ENCODE measurements at regions not wholly inside any gene's neighbourhood (a gene's known extent, or its start where the extent isn't known, plus 50 kb on each side); places are given as distances from the start of the nearest gene placed in this dataset.

GRCh38 chr2:22517141-22517540, 867.8 kb upstream of the KLHL29 start:
- Mint-ChIP-seq H3K9me3 (0 out of 2 replicates have a peak, but pooled peaks cover 6% of the 10 kb centered on the region), H3K4me1 (peaks cover 16% of the 10 kb centered on the region), H3K4me3 (no peak overlapping the region), H3K27ac (no peak overlapping the region), H3K27me3 (ENCODE audit: low read depth) (no peaks in the 10 kb centered on the region), H3K36me3 (no peaks in the 10 kb centered on the region)
- CTCF ChIA-PET: no interaction called here
- TF ChIP-seq ZNF317 (CRISPR knock-in tag; IDR thresholded peaks at IDR 0.05; ENCODE audit: borderline replicate concordance, low read depth): no peak
- TF ChIP-seq ZBTB21 (CRISPR knock-in tag; IDR thresholded peaks at IDR 0.05; ENCODE audit: borderline replicate concordance): no peak
- TF ChIP-seq, protein P1, sequence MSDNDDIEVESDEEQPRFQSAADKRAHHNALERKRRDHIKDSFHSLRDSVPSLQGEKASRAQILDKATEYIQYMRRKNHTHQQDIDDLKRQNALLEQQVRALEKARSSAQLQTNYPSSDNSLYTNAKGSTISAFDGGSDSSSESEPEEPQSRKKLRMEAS (CRISPR knock-in tag; IDR thresholded peaks at IDR 0.05): no peak
- TF ChIP-seq USF2 (CRISPR knock-in tag; IDR thresholded peaks at IDR 0.05): no peak
- ATAC-seq: no peak
- POLR2A ChIA-PET: no interaction called here
- DNase-seq (ENCODE audit: low spot score): no peak

- CTCF ChIA-PET: interaction anchor here (0.6 kb wide), 1 partner anchor 169 kb away, joined by 3 read pairs; no protein-coding TSS in a partner anchor
- no peak for ATAC-seq
- no peaks in the 10 kb centered on the region for H3K36me3 Mint-ChIP-seq
Observed at GRCh38 chr2:22518641-22519040, 866.3 kb upstream of the KLHL29 start.

More at GRCh38 chr2:22518641-22519040, 866.3 kb upstream of the KLHL29 start:
- DNase-seq (ENCODE audit: low spot score): no peak
- Mint-ChIP-seq H3K27me3 (ENCODE audit: low read depth) (no peaks in the 10 kb centered on the region), H3K9me3 (0 out of 2 replicates have a peak, but pooled peaks cover 8% of the 10 kb centered on the region), H3K4me1 (peaks cover 17% of the 10 kb centered on the region), H3K4me3 (no peak overlapping the region), H3K27ac (no peak overlapping the region)
- no peak for TF ChIP-seq JUN (CRISPR knock-in tag; IDR thresholded peaks at IDR 0.05)
- no peak for TF ChIP-seq HMGA2 (CRISPR knock-in tag; IDR thresholded peaks at IDR 0.05)
- TF ChIP-seq ZNF263 (CRISPR knock-in tag; IDR thresholded peaks at IDR 0.05; ENCODE audit: low read depth): no peak
- TF ChIP-seq ESRRA (CRISPR knock-in tag; IDR thresholded peaks at IDR 0.05; ENCODE audit: borderline replicate concordance): no peak
- no peak for TF ChIP-seq SMAD4 (CRISPR knock-in tag; IDR thresholded peaks at IDR 0.05)
- no peak for TF ChIP-seq EMX1 (CRISPR knock-in tag; IDR thresholded peaks at IDR 0.05)
- no peak for TF ChIP-seq E2F4 (CRISPR knock-in tag; IDR thresholded peaks at IDR 0.05; ENCODE audit: borderline replicate concordance, low read depth)
- TF ChIP-seq ETV6 (CRISPR knock-in tag; IDR thresholded peaks at IDR 0.05): no peak
- no peak for TF ChIP-seq ATF3 (CRISPR knock-in tag; conservative IDR thresholded peaks at IDR 0.05)
- TF ChIP-seq FOXJ3 (CRISPR knock-in tag; IDR thresholded peaks at IDR 0.05; ENCODE audit: borderline replicate concordance): no peak
- TF ChIP-seq ERG (CRISPR knock-in tag; IDR thresholded peaks at IDR 0.05): no peak
- TF ChIP-seq NFYB (CRISPR knock-in tag; conservative IDR thresholded peaks at IDR 0.05; ENCODE audit: low read depth): no peak
- TF ChIP-seq, protein P2, sequence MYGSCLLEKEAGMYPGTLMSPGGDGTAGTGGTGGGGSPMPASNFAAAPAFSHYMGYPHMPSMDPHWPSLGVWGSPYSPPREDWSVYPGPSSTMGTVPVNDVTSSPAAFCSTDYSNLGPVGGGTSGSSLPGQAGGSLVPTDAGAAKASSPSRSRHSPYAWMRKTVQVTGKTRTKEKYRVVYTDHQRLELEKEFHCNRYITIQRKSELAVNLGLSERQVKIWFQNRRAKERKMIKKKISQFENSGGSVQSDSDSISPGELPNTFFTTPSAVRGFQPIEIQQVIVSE (CRISPR knock-in tag; IDR thresholded peaks at IDR 0.05; ENCODE audit: borderline replicate concordance): no peak
- TF ChIP-seq, protein P3, sequence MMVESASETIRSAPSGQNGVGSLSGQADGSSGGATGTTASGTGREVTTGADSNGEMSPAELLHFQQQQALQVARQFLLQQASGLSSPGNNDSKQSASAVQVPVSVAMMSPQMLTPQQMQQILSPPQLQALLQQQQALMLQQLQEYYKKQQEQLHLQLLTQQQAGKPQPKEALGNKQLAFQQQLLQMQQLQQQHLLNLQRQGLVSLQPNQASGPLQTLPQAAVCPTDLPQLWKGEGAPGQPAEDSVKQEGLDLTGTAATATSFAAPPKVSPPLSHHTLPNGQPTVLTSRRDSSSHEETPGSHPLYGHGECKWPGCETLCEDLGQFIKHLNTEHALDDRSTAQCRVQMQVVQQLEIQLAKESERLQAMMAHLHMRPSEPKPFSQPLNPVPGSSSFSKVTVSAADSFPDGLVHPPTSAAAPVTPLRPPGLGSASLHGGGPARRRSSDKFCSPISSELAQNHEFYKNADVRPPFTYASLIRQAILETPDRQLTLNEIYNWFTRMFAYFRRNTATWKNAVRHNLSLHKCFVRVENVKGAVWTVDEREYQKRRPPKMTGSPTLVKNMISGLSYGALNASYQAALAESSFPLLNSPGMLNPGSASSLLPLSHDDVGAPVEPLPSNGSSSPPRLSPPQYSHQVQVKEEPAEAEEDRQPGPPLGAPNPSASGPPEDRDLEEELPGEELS (CRISPR knock-in tag; IDR thresholded peaks at IDR 0.05): no peak
- TF ChIP-seq SMAD3 (CRISPR knock-in tag; IDR thresholded peaks at IDR 0.05; ENCODE audit: borderline replicate concordance): no peak
- POLR2A ChIA-PET: no interaction called here

All from WTC11 (cell line).